SIG-M5 treated with dmso at 0.1 percent for 504 hours (cell line): ENCODE measurements at regions not wholly inside any gene's neighbourhood (a gene's known extent, or its start where the extent isn't known, plus 50 kb on each side); places are given as distances from the start of the nearest gene placed in this dataset.
A peak's percentile ranks its signal among the peaks of the same experiment; 100 is the strongest.

ENCODE experiments used
- DNase-seq: peaks from one replicate; lab custom pipeline; 2025; ENCODE audit not compliant: unreplicated experiment; lab: John Stamatoyannopoulos, UW

DNA sequence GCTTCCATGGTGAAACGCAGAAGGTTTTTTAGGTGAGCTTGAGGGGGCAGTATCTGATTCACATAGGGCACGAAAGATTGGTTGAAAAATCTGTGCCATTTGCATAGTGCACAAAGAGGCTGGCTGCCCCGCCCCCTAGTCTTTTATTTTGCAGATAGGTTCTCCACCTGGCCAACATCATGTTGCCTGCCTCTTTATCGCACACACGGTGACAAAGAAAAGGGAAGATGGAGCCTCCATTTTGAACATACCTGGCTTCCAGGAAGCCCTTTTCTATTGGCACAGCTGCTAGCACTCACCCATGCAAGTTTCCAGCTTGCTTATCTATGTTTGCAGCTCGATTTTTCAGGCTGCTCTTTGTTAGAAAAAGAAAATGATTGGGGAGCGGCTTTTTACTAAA, 316.2 kb upstream of the KLHL1 start:
- DNase-seq, result no peak

DNA sequence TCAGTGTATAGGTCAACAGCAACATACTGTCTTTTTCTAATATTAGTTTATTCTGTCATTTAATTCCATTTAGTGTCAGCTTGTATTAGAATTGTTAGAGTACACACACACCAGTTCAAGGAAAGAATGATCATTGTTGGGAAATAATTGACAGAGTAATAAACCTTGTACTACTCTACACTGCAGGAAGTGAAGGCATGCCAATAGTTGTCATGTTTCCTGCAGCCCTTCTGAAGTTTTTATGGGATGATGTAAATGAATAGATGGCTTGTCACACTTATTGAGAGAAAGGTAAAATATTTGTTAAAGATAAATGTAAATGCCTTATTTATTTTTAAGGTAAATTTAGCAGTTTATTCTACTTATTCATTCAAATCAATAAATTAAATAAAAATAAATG, 306.9 kb upstream of the KLHL1 start:
- no peak for DNase-seq

DNA sequence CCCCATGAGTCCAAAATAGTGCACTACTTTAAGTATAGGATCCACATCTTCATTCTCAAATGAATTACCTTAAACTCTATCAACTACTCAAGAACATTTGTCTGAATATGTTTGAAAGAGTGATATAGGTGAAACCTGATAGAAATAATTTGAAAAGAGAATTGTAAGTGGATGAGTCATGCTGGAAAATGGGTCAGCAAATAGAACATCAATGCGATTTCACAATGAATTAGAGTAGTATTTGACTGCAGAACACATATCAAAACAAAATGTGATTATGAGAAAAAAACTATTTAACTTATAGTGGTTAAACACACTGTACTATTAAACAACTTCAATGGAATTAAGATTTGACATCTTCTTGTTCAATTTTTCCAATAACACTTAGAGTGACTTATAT, 300.6 kb upstream of the KLHL1 start:
- no peak for DNase-seq

DNA sequence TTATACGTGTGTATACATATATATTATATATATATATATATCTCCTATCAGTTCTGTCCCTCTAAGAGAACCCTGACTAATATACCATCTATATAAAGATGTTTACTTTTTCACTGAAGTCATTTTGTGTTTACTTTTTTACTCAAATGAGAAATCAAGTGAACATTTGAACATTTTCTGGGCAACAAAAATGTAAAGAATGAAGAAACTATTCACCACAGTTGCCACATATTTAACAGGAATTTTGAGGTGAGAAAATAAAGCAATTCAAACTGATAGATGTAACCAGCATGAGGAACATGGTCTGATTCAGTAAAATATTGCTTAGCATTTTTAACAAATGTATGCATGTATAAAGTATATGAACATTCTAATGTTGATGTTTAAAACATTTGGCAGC, 299.2 kb upstream of the KLHL1 start:
- no peak for DNase-seq

DNA sequence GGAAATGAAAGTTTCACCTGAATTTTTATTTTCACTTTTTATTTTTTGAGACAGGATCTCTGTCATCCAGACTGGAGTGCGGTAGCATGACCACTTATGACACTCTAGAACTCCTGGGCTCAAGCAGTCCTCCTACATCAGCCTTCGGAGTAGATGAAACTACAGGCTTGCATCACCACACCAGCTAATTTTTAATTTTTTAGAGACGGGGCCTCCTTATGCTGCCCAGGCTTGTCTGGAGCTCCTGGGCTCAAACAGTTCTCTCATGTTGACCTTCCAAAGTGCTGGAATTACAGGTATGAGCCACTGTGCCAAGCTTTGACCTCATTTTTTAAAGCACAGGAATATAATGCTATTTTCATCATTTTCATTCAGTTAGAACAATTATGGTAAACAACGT, 297.0 kb upstream of the KLHL1 start:
- no peak for DNase-seq

DNA sequence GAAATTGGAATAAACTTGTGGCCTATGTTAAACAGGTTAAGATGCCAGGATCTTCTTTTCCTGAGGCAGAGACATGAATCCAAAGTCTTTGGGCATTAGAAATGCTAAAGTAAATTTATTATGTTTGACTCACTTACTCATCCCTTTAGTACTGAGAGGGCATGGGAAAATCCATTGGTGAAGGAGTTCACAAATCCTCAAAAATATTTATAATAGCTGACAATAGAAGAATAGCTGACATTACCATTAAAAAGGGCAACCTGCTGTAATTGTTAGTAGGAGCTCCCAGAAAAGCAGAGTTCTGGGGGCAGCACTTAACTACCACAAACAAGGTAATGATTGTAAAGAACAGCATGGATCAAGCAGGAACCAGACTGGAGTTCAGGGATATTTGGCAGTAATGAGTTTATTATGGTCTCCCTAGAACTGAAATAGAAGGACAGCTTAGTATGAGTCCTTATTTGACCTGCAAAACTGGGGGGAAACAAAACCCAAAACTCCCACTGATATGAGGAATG, 285.8 kb upstream of the KLHL1 start:
- DNase-seq, result no peak

DNA sequence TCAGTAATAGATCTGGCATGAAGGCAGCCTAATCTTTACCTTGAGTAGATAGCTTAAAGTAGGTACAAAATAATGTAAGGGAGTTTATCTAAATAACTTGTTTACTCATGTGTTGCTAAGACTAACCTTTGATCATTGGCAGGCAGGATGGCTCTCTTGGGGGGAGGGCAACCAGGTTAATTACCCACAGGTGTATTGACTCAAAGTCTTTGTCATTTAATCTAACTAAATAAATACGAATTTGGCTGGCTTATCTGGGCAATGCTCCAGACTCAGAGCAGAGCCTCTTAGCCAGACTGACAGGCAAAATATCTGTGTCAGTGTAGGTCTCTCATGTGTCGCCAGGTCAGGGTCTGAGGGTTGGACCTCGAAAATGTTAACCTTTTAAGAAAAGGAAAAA, 283.4 kb upstream of the KLHL1 start:
- no peak for DNase-seq

DNA sequence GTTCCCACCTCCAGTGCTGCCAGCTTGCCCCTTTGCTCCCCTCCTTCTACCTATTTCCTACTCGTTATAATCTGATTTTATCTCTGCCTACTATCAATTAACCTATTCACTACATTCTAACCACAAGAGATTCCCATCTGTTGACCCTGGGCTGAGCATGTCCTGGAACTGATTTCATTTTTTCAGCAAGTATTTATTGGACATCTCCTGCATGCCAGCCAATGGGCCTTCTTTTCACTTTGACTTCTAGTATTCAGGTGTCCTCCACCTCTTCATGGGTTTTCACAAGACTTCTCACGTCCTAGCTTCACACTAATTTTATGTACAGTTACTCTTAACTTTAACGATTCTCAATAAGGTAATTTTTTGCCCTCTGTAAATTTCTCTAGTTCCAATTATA, 282.7 kb upstream of the KLHL1 start:
- no peak for DNase-seq

DNA sequence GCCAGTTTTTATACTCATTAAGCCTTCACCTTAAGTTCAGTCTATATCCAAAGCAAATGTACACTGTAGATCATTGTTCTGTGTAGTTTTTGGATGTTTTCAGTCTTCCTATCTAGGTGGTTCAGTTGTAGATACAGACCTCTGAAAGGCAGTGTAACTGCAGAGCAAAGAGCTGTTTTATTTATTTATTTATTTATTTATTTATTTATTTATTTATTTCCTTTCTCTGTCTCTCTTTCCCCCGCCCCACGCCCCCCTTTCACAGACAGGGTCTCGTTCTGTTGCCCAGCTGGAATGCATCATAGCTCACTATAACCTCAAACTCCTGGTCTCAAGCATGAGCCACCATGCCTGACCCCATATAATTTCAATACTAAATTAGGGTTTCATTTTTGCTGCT, 281.8 kb upstream of the KLHL1 start:
- DNase-seq, result no peak

DNA sequence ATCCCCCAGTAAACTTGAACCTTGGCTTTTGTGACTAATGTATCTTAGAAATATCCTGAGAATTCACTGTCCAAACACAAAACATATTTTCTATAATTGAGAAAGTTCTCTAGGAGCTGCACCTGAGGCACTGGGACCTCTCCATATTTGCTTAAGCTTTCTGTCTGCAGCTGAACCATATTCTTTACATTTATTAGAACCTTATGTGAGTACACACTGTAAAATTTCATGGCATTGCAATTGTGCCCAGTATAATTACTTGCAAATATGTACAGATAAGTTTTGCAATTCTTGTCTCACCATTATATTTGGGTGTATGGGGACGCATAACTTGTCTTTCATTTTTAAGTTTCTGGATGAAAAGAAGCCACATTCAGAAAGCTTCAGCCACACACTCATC, 280.7 kb upstream of the KLHL1 start:
- no peak for DNase-seq

DNA sequence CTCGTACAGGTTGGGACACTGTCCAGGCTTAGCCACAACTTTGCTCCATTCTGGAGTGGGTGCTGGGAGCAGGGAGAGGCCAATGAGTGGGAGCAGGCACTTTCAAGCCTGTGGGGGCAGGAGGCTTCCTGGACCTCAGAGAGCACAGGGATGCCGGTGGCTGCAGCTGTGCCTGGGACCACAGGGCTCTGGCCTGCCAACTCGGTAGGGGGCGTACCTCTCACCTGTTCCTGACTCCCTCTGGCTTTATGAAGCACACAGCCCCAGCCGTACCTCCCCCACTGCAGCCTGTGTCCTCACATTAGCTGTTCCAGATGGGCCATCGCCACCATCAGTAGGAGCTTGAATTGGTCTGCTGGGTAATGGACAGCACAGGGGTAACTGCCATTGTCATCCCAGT, 278.7 kb upstream of the KLHL1 start:
- DNase-seq, result no peak

DNA sequence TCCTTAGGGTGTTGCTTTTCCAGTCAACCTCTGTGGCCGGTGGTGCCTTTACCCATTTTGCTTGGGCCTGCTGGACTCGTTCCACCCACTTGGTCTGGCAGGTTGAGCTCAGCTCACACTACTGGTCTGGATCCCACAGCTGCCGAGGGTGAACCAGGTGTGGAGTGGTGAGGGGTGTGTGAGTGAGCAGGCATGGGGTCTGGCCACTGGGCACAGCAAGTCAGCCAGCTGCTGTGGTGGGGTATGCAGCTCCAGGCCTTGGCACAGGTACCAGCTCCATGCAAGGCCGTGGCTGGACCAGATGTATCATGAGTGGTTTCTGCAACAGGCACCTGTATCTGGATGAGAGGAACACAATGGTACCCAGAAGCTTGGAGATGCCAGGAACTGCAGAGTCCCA, 277.6 kb upstream of the KLHL1 start:
- no peak for DNase-seq

DNA sequence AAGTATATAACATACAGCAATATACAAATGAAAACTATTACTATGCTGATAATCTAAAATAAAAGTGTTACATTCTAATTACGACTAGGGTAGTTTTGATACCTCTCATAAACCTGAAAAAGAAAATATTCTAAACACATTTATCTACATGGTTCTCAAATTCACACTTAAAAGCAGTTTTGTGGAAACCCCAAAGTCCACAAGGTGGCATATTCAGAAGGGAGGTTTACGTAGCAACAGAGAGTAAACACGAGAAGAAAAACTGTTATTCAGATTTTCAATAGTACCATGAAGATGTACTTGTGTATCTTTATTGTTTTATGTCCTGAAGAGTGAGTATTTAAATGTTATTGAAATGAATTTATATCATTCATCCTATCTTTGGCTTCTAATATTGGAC, 275.9 kb upstream of the KLHL1 start:
- DNase-seq, result no peak

DNA sequence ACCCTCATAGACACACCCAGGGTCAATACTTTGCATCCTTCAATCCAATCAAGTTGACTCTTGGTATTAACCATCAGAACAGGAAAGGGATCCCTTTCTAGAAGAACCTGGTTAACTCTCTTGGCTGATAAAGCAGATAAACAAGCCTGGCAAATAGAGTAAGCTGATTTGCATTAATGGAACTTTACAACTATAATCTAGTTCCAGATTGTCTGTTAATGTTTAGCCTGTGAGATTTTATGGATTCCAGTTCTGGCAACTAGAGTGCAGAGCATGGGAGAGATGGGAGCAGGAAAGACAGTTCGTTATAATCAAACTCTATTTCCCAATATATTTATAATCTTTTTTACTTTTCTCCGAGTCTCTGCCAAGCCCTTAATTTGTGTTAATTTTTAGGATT, 272.6 kb upstream of the KLHL1 start:
- no peak for DNase-seq

DNA sequence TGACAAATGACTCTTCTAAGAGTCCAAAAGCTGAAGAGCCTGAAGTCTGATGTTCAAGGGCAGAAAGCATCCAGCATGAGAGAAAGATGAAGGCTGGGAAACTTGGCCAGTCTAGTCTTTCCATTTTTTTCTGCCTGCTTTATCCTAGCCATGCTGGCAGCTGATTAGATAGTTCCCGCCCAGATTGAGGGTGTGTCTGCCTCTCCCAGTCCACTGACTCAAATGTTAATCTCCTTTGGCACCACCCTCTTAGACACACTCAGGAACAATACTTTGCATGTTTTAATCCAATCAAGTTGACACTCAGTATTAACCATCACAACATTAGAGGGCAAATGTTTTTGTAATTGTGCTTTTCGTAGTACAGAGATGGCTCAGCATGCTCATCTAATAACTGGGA, 267.5 kb upstream of the KLHL1 start:
- no peak for DNase-seq

DNA sequence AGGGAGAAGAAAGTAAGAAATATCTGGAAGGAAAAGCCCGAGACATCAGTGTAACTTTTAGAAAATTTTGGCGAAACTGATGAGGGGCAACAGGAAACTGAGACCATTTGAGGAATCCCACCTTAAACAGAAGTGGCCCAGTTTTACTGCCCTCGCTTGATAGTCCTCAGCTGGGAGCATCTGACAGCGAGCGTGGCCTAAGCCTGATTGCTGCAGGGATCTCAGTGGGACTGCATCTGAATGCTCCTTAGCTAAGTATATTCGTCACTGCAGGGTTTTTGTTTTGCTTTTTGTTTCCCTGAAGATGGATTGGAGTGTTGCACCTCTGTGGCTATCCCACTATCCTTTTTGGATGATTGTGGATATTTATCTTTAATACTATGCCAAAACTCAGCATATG, 262.7 kb upstream of the KLHL1 start:
- DNase-seq, result no peak

DNA sequence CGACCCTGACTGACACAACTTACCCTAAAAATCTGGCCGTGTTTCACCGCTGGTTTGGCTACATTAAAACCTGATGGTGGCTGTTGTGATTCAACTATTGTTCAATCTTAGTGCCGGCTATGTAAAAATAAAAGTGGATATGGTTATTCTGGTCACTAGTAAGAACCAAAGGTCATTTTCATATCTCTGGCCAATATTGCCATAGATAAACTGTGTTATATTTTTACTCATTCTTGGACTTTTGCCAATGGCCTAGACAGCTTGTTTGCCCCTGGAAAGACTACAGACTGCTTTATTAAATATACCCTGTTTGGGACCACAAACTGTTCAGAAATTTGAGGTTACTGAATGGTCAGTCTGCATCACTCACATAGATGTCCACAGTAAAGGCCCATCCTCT, 258.5 kb upstream of the KLHL1 start:
- no peak for DNase-seq

DNA sequence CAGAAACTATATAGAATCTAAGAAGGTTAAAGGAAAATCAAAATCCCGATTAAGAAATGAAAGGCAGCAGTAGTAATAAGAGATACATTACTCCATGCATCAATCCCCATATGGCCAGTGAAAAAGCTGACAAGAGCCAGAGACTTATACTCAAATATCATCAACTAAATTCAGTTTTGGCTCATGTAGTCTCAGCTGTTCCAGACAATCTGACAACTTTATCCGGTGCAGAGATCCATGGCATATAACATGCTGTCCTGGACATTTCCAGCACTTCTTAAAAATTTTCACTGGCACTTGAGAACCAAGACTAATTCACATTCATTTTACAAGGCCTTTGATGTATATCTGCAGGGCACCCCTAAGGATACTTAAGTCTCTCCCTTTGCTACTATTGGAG, 255.7 kb upstream of the KLHL1 start:
- no peak for DNase-seq

DNA sequence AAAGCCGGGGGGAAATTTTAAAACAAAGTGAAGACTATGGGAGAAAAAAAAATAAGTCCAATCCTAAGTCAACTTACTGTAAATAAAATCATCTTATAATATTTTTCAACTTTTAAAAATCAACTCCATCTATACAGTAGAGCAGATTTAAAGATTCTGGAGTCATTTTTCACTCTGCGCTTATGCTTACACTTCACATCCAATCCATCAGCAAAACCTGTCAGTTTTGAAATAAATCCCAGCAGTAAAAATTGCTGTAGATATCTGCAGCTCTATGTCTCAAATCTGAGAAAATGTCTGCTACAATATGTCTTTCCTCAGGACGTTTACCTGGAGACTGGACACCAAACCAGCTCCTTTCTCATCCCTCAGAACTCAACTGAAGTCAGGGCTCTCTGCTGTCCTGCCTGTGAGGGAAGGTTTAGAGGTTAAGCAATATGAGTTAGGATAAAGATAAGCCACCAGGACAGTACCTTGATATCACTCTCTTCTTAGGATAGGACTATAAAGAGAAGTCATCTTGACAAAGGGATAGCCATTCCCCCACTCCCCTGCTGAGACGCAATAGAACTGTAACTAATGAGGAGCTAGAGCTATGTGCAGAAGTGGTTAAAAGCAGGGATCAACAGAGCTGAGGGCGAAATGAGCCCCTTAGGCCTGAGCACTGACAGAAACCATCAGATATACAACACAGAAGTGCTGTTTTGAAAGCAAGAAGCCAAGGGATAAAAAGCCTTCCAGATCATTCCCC, 254.7 kb upstream of the KLHL1 start:
- no peak for DNase-seq

DNA sequence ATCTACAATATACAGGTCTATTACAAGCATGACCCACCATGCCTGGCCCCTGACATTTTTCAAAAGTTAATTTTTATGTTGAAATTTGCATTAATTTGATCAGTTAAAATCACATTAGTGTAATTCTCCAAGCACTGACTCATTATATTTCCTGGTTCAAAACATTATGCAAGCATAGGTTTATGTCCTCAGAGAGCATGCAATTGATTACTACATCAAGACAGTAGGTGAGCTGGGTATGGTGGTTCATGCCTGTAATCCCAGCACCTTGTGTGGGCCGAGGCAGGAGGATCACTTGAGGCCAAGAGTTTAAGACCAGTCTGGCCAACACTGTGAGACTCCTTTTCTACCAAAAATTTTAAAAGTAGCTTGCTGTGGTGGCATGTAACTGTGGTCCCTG, 248.8 kb upstream of the KLHL1 start:
- no peak for DNase-seq

DNA sequence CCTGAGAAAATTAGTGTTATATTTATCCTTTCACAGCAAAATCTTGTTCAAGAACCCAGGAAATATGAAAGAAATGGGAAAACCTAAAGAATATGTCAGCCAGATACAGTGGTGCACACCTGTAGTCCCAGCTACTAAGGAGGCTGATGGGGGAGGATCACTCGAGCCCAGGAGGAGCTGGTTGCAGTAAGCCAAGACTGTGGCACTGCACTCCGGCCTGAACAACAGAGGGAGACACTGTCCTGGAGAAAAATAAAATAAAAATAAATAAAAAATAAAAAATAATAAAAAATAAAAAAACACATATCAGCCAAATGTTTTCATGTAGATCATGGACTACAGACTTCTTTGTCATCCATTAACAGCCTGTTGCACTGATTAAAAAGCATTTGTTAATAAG, 244.8 kb upstream of the KLHL1 start:
- DNase-seq, result no peak

DNA sequence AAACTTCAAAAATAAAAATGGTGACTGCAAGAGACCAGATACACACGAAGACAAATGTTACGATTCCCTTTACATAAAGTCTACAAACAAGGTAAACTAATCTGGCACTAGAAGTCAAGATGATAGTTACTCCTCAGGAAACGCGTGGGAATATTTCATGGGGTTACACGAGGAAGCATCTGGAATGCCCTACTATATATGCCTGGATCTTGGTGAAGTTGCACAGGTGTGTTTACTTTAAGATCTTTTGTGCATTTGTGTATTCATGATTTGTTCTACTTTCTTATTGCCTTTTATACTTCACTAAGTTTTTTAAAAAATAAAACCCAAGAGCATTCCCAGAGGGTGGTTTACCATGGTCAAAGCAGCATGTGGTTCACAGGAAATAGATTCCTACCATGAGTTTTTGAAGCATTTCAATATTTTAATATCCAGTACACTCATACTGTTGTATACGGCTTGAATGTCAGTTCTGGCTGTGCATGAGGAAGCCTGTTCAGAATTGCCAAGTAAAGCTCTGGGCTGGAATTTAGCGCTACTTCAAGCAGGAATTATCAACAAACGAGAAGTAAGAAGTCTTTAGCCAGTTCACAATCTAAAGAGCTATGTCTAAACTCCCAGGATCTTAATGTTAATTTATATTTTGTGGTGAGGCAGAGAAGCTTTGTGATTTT, 239.8 kb upstream of the KLHL1 start:
- no peak for DNase-seq

DNA sequence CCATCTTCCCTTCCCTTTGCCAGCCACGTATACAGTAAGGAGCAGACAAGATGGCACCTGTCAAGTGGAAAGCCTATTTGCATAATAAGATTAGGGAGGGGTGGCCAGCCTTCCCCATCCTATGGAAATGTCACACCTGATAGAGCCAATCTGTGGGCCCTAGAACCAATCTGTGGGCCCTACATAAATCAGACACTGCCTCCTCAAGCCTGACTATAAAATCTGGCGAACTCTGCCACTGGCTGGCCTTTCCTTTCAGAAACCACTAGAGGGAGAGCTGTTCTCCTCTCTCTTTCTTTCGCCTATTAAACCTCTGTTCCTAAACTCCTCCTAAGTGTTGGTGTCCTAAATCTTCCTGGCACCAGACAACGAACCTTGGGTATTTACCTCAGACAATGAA, 231.5 kb upstream of the KLHL1 start:
- DNase-seq, result peak; percentile 37
